CD4-positive, alpha-beta T cell treated with Interleukin-1 beta for 1 hour (primary cell): ENCODE measurements at regions not wholly inside any gene's neighbourhood (a gene's known extent, or its start where the extent isn't known, plus 50 kb on each side); places are given as distances from the start of the nearest gene placed in this dataset.
"Not testable (repeated sequence)": the region's sequence is repeated elsewhere in the genome, so short reads cannot be mapped to it uniquely, and the experiment has no call there.

Experiments
- DNase-seq, 2 donors: peaks; one replicate each; pipeline ENCODE4 v3.0.0-alpha.2; 2020 to 2022

GRCh38 chr1:8227674-8228073, 90.2 kb upstream of the SLC45A1 start:
- not testable (repeated sequence) for DNase-seq

- no peak for DNase-seq
These were observed 91.2 kb upstream of the SLC45A1 start for GRCh38 chr1:8226747-8227146.

- not testable (repeated sequence) for DNase-seq
These were observed 91.9 kb upstream of the SLC45A1 start for GRCh38 chr1:8226024-8226423.

GRCh38 chr1:8223526-8223925, 94.4 kb upstream of the SLC45A1 start:
- DNase-seq = no peak

GRCh38 chr1:8222789-8223188, 95.1 kb upstream of the SLC45A1 start:
- DNase-seq = no peak

- no peak for DNase-seq
These were observed 98.4 kb upstream of the SLC45A1 start for GRCh38 chr1:8219530-8219929.

GRCh38 chr1:8218351-8219092, 99.4 kb upstream of the SLC45A1 start:
- DNase-seq = peak in 1 of 2 donors; percentile 24

GRCh38 chr1:8217809-8218208, 100.1 kb upstream of the SLC45A1 start:
- DNase-seq = no peak

GRCh38 chr1:8217011-8217711, 100.8 kb upstream of the SLC45A1 start:
- DNase-seq = peak in 1 of 2 donors; percentile 13

- no peak for DNase-seq
These were observed 101.9 kb upstream of the SLC45A1 start for GRCh38 chr1:8216005-8216404.

GRCh38 chr1:8214501-8215173, 103.3 kb upstream of the SLC45A1 start:
- no peak for DNase-seq

- no peak for DNase-seq
These were observed 104.2 kb upstream of the SLC45A1 start for GRCh38 chr1:8213676-8214075.

GRCh38 chr1:8213136-8213535, 104.8 kb upstream of the SLC45A1 start:
- no peak for DNase-seq

GRCh38 chr1:8212580-8213031, 105.3 kb upstream of the SLC45A1 start:
- no peak for DNase-seq

- DNase-seq = no peak
These were observed 105.9 kb upstream of the SLC45A1 start for GRCh38 chr1:8211883-8212579.

- no peak for DNase-seq
These were observed 106.5 kb upstream of the SLC45A1 start for GRCh38 chr1:8211251-8211882.

GRCh38 chr1:8207202-8207601, 110.7 kb upstream of the SLC45A1 start:
- DNase-seq = no peak

- DNase-seq = no peak
These were observed 111.5 kb upstream of the SLC45A1 start for GRCh38 chr1:8206391-8206790.

- DNase-seq = no peak
These were observed 112.1 kb upstream of the SLC45A1 start for GRCh38 chr1:8205771-8206170.

GRCh38 chr1:8204826-8205225, 113.1 kb upstream of the SLC45A1 start:
- DNase-seq = no peak

- DNase-seq = no peak
These were observed 114.4 kb upstream of the SLC45A1 start for GRCh38 chr1:8203551-8203950.

GRCh38 chr1:8203056-8203455, 114.9 kb upstream of the SLC45A1 start:
- no peak for DNase-seq
